GM18858 (cell line): ENCODE measurements at regions not wholly inside any gene's neighbourhood (a gene's known extent, or its start where the extent isn't known, plus 50 kb on each side); places are given as distances from the start of the nearest gene placed in this dataset.
"Not testable (repeated sequence)": the region's sequence is repeated elsewhere in the genome, so short reads cannot be mapped to it uniquely, and the experiment has no call there.

Experiments used
- ATAC-seq: cut with Tn5 transposase; IDR thresholded peaks from one replicate; pipeline ENCODE4 v1.9.1; 2021; ENCODE audit not compliant: unreplicated experiment

GRCh38 chr6:68167604-68168003, 467.5 kb upstream of the ADGRB3 start:
- ATAC-seq: no peak

- not testable (repeated sequence) for ATAC-seq
Measured at GRCh38 chr6:68160812-68161211, 474.3 kb upstream of the ADGRB3 start.

- ATAC-seq: no peak
Measured at GRCh38 chr6:68160348-68160747, 474.7 kb upstream of the ADGRB3 start.

- no peak for ATAC-seq
Measured at GRCh38 chr6:68159433-68159832, 475.6 kb upstream of the ADGRB3 start.

- ATAC-seq: peak; percentile 76
Measured at GRCh38 chr6:68158256-68158655, 476.8 kb upstream of the ADGRB3 start.

GRCh38 chr6:68144667-68145066, 490.4 kb upstream of the ADGRB3 start:
- ATAC-seq: no peak

- ATAC-seq: no peak
Measured at GRCh38 chr6:68141190-68141589, 493.9 kb upstream of the ADGRB3 start.

GRCh38 chr6:68139130-68139529, 496.0 kb upstream of the ADGRB3 start:
- no peak for ATAC-seq

- ATAC-seq: no peak
Measured at GRCh38 chr6:68134796-68135195, 500.3 kb upstream of the ADGRB3 start.

GRCh38 chr6:68128211-68128610, 506.9 kb upstream of the ADGRB3 start:
- no peak for ATAC-seq

- ATAC-seq: no peak
Measured at GRCh38 chr6:68127074-68127473, 508.0 kb upstream of the ADGRB3 start.

- ATAC-seq: peak; percentile 92
Measured at GRCh38 chr6:68126089-68126749, 508.9 kb upstream of the ADGRB3 start.

GRCh38 chr6:68122975-68123374, 512.1 kb upstream of the ADGRB3 start:
- not testable (repeated sequence) for ATAC-seq

GRCh38 chr6:68122032-68122431, 513.0 kb upstream of the ADGRB3 start:
- ATAC-seq: no peak

- ATAC-seq: not testable (repeated sequence)
Measured at GRCh38 chr6:68120954-68121353, 514.1 kb upstream of the ADGRB3 start.

GRCh38 chr6:68114463-68115047, 520.5 kb upstream of the ADGRB3 start:
- ATAC-seq: no peak

- ATAC-seq: peak; percentile 91
Measured at GRCh38 chr6:68108233-68108835, 526.7 kb upstream of the ADGRB3 start.

GRCh38 chr6:68094070-68094469, 541.0 kb upstream of the ADGRB3 start:
- ATAC-seq: no peak

- ATAC-seq: peak; percentile 94
Measured at GRCh38 chr6:68087399-68088133, 547.5 kb upstream of the ADGRB3 start.

GRCh38 chr6:68086199-68086598, 548.9 kb upstream of the ADGRB3 start:
- ATAC-seq: peak; percentile 29

GRCh38 chr6:68085599-68085998, 549.5 kb upstream of the ADGRB3 start:
- ATAC-seq: not testable (repeated sequence)

GRCh38 chr6:68082086-68082485, 553.0 kb upstream of the ADGRB3 start:
- ATAC-seq: no peak
